Amniotic epithelial cell (primary cell): ENCODE measurements at regions not wholly inside any gene's neighbourhood (a gene's known extent, or its start where the extent isn't known, plus 50 kb on each side); places are given as distances from the start of the nearest gene placed in this dataset.

Source experiments
- DNase-seq: peaks from one replicate; pipeline ENCODE4 v3.0.0-alpha.2; 2010; ENCODE audit warnings: low read depth

DNA sequence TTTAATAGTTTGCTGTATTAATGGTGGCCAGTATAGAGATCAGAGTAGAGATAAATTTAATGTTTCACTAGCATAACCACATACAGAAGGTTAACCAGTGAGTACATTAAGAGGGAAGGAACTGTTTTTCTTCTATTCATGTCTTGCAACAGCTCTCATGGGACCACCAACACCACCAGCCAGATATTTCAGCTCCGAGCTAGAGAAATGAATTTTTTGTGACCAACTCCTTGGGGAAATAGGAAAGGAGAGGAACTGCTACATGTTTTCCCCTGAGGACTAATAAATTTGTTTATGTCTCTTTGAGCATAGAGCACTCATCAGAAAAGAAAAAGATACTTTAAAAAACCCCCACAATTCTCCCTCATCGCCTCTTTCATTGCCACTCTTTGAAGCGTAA lies 247.5 kb downstream of the MBNL1 start:
- DNase-seq = no peak

- DNase-seq = no peak
Measured at GRCh38 chr3:152517502-152517901, 248.8 kb downstream of the MBNL1 start.

- no peak for DNase-seq
Measured at GRCh38 chr3:152518346-152518745, 249.6 kb downstream of the MBNL1 start.

GRCh38 chr3:152519376-152519775 lies 250.6 kb downstream of the MBNL1 start:
- DNase-seq = no peak

GRCh38 chr3:152522036-152522435 lies 253.3 kb downstream of the MBNL1 start:
- no peak for DNase-seq

DNA sequence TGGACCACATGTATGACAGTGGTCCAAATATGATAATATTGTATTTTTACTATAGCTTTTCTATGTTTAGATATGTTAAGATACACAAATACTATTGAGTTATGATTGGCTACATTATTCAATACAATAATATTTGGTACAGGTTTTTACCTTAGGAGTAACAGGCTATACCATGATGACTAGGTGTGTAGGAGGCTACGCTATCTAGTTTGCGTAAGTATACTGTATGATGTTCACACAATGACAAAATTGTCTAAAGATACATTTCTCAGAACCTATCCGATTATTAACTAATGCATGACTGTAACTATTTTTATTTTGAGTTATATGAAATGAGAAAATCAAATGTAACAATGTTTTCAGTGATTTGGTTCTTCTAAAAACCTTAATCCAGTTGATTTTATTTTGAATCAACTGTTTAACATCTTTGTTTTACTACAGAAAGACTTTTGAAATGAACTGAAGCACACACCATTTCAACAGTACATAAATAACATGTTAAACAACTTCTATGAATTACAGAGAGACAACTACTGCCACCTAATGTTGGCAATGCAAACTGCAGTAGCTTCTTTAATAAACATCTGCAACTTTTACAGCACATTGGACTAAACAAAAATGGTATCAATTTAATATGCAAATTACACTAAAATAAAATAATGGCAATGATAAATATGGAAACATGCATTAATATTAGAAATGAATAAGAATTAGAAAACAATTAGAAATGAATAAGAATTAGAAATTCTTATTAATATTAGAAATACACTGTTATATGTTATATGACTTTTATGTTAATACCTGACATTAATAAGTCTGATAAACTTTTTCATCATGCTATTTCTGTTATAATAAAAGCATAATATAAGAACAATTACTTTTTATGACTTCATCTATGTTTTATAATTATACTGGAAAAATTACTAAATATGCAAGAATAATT lies 255.7 kb downstream of the MBNL1 start:
- DNase-seq = peak; percentile 60

- DNase-seq = no peak
Measured at GRCh38 chr3:152531717-152532116, 263.0 kb downstream of the MBNL1 start.

- no peak for DNase-seq
Measured at GRCh38 chr3:152538518-152538917, 269.8 kb downstream of the MBNL1 start.

DNA sequence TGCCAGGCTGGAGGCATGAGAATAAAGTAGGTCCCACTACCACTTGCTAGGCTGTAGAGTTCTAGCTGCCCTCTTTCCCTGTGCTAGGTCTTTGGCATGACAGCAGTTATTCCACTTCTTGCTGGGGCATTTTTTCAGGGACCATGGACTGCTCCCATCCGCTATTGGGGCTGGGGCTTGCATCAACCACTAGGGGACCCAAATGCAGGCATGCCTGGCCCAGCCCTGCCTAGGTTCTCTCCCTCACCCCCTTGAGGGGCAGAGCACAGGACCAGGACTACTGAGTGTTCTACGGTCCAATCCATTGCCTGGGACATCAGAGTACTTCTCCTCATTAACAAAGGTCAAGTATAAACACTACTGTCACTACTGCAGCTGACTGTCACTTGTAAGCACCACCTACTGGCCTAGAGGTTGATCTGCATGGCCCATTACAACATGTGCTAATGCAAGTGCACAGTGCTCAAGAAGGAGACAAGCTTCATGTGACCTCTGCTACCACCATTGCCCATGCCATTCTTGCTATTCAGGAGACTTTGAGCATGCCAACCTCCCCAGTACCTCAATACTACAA lies 270.5 kb downstream of the MBNL1 start:
- DNase-seq = no peak

- no peak for DNase-seq
Measured at GRCh38 chr3:152540120-152540519, 271.4 kb downstream of the MBNL1 start.

DNA sequence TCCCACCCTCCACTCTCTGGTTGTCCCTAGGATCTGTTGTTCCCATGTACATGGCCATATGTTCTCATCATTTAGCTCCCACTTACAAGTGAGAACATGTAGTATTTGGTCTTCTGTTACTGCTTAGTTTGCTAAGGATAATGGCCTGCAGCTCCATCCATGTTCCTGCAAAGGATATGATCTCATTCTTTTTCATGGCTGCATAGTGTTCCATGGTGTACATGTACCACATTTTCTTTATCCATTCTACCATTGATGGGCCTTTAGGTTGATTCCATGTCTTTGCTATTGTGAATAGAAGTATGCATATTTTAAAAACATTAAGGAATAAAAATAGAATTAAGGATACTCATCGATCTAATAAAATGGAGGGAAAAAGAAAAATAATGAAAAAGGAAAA lies 278.4 kb downstream of the MBNL1 start:
- DNase-seq = no peak

DNA sequence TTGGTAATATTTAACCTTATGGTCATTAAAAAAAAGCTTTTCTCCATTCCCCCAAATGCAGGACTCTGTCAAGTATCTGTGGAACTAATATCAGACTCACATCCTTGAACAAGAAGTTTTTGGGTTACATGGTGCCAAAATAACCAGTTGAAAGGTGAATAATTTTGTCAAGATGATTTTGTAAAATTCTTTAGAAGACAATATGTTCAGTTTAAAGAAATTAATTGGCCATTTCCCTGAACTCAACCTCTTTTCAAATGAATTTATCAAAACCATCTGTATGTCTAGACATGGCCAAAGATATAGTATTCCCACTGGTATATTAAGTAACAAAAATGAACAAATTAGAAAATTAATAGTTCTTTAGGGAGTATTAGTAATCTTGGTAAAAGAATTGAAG lies 280.5 kb downstream of the MBNL1 start:
- DNase-seq = no peak

DNA sequence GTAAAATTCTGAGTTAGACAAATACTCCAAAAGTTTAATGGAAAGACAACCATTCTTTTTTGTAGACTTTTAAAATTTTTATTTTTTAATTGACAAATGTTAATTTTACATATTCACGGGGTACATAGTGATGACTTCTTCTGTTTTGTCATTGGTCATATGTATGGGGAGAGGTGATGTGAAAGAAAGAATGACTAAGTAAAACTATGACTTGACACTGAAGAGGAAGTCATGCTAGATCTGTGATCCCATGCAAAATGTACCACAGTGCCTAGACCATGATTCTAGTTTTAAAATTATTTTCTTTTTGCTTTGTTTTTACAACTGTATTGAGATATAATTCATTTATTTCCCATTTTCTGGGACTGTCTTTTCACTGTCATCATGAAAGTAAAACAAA lies 281.6 kb downstream of the MBNL1 start:
- no peak for DNase-seq

DNA sequence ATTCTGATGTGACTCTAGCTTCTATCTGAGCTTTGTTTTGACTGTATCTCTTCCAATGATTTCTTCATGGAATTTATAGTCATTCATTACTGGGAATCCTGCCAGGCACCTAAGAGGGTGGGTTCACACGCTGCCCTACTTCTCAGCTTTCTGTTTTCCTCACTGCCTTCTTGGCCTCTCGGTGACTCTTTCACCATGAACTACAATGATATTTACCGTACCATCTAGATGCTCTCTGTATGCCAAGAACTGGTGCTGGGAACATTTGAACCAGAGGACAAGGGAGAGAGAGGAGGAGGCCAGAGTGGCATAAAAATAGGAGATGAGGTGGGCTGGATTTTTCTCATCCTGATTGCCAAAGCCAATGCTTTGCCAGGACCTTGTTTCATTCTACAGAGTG lies 280.0 kb upstream of the P2RY1 start:
- DNase-seq = no peak

DNA sequence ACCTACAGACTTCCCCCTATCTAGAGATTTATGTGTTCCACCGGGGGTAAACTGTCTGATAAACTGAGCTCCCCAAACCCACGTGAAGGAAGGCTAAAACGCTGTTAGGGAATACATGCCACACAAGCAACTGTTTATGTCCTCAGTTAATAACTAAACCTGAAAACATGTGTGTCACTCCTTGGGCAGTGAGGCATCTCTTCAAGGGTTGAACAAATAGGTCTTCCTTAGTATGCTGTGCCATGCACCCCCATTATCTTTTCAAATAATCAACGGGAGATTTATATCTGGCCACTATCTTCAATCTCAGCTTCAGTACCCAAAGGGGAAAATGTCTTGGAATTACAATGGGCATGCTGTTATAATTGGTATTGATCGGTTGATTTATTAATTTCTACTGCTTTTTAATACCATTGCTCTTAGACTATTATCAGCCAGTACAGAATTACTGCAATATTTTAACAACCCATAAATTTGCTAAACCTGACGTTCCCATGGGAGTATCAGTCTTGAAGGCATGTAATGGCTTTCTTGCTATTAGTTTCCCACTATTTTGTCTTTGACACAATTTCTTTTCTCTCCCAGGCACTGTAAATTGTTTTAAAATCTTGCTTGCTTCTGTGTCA lies 279.2 kb upstream of the P2RY1 start:
- DNase-seq = no peak

GRCh38 chr3:152556731-152557254 lies 278.1 kb upstream of the P2RY1 start:
- peak; percentile 60 for DNase-seq

DNA sequence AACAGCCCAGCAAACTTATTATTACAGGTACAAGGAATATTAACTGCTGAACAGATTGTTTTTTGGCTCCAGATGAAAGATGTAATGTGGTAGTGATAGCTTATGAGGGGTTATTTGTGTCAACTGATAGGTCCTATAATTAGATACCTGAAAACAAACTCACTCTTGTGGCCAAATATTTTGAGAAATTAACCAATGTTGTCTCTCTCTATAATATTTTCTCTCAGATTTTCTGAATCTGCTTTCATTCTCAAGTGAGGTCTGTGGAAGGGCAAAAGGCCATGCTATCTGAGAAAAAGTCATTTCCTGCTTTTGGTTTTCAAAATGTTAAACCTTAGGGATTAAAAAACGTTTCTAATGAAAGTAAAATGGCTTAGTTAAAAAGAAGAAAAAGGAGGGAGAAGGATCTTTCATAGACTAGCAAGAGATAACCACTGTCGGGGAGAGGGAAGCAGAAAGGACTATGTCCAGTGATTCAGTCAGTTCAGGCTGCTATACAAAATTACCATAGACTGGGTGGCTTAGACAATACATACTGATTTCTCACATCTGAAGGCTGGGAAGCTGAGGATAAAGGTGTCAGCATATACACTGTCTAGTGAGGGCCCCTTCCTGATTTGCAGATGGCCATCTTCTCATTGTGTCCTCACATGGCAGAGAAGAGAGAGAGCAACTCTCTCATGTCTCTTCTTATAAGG lies 277.5 kb upstream of the P2RY1 start:
- no peak for DNase-seq

- DNase-seq = no peak
Measured at GRCh38 chr3:152558386-152558785, 276.5 kb upstream of the P2RY1 start.

GRCh38 chr3:152559246-152559645 lies 275.7 kb upstream of the P2RY1 start:
- no peak for DNase-seq

GRCh38 chr3:152564459-152564858 lies 270.5 kb upstream of the P2RY1 start:
- no peak for DNase-seq

DNA sequence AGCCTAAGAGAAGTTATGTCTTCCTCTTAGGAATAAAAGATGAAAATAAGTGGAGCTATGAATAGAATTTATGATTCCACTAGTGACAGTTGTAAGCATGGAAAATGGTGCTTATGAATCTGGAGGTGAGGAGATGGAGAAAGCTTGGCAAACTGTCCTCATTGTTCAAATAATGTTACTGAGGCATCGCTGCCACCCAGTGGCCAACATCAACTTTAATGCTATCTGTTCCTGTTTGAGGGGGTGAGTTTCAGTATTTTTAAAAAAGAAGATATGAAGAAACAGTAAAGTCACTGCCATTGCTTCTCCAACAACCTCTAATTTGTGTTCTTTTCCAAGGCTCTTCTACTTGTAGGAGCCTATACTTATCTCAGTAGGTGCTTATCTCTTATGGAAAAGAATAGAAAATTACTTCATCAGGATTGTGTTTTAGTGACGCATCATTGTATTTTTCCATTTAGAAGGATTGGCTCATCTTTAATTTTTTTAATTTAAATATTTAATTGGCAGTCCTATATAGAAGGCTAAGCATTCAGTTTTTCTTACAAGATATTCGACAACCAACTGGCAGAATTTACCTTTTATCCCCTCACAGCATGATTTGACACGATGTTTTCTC lies 260.4 kb upstream of the P2RY1 start:
- DNase-seq = peak; percentile 60

GRCh38 chr3:152578769-152579168 lies 256.2 kb upstream of the P2RY1 start:
- no peak for DNase-seq
